HG02973 (cell line): ENCODE measurements at regions not wholly inside any gene's neighbourhood (a gene's known extent, or its start where the extent isn't known, plus 50 kb on each side); places are given as distances from the start of the nearest gene placed in this dataset.

Experiments
- ATAC-seq: cut with Tn5 transposase; IDR thresholded peaks from one replicate; pipeline ENCODE4 v1.9.1; 2021; ENCODE audit warnings: moderate library complexity; ENCODE audit not compliant: unreplicated experiment

GRCh38 chr2:5913711-5914395, 221.7 kb downstream of the SOX11 start:
- no peak for ATAC-seq

- no peak for ATAC-seq
These were observed 222.8 kb downstream of the SOX11 start for GRCh38 chr2:5914811-5915611.

- no peak for ATAC-seq
These were observed 223.7 kb downstream of the SOX11 start for GRCh38 chr2:5915881-5916310.

GRCh38 chr2:5921081-5921642, 229.0 kb downstream of the SOX11 start:
- ATAC-seq: no peak

- no peak for ATAC-seq
These were observed 232.1 kb downstream of the SOX11 start for GRCh38 chr2:5923957-5924945.

GRCh38 chr2:5925604-5926003, 233.4 kb downstream of the SOX11 start:
- no peak for ATAC-seq

- no peak for ATAC-seq
These were observed 234.8 kb downstream of the SOX11 start for GRCh38 chr2:5926871-5927512.

GRCh38 chr2:5932556-5933469, 240.6 kb downstream of the SOX11 start:
- ATAC-seq: no peak

- no peak for ATAC-seq
These were observed 241.5 kb downstream of the SOX11 start for GRCh38 chr2:5933669-5934068.

GRCh38 chr2:5937321-5937720, 245.1 kb downstream of the SOX11 start:
- no peak for ATAC-seq

- no peak for ATAC-seq
These were observed 245.8 kb downstream of the SOX11 start for GRCh38 chr2:5937851-5938565.

- ATAC-seq: no peak
These were observed 246.3 kb downstream of the SOX11 start for GRCh38 chr2:5938566-5938896.

- ATAC-seq: no peak
These were observed 247.4 kb downstream of the SOX11 start for GRCh38 chr2:5939553-5939952.

GRCh38 chr2:5940596-5941535, 248.7 kb downstream of the SOX11 start:
- no peak for ATAC-seq

- ATAC-seq: no peak
These were observed 250.0 kb downstream of the SOX11 start for GRCh38 chr2:5942204-5942603.

GRCh38 chr2:5945742-5946141, 253.6 kb downstream of the SOX11 start:
- no peak for ATAC-seq

GRCh38 chr2:5946225-5947115, 254.3 kb downstream of the SOX11 start:
- ATAC-seq: no peak
